ENCODE measurements at regions not wholly inside any gene's neighbourhood (a gene's known extent, or its start where the extent isn't known, plus 50 kb on each side); places are given as distances from the start of the nearest gene placed in this dataset.
"Not testable (repeated sequence)": the region's sequence is repeated elsewhere in the genome, so short reads cannot be mapped to it uniquely, and the experiment has no call there.

DNA sequence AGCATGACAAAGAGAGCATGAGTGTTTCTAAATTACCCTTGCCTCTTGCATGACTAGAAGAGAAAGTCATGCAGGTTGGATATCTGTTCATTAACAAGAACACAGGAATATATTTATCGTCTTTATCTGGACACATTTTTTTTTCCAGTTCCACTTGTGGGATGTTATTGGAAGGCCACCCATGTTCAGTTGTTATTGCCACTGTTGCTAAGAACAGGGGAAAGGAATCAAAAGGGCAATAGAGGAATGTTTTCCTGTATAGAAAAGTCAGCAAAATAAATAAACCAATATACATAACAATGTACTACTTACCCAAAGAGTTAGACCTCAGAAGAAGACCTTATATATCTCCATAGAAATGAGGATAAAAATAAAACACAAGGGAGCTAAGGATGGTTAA is 270.1 kb downstream of the QDPR start:
- H3K4me3 ChIP-seq (ENCODE audit: low read depth, low read length) = no peak overlapping the region
- no peak for TF ChIP-seq CTCF (IDR thresholded peaks at IDR 0.05; ENCODE audit: insufficient read depth, low read length)
- no peak for DNase-seq (ENCODE audit: low read depth)

- TF ChIP-seq CTCF (IDR thresholded peaks at IDR 0.05; ENCODE audit: insufficient read depth, low read length) = no peak
- H3K4me3 ChIP-seq (ENCODE audit: low read depth, low read length) = no peak overlapping the region
Measured at GRCh38 chr4:17238633-17239032, 273.3 kb downstream of the QDPR start.

GRCh38 chr4:17236686-17237085 is 275.2 kb downstream of the QDPR start:
- peak; percentile 74 for DNase-seq (ENCODE audit: low read depth)
- H3K4me3 ChIP-seq (ENCODE audit: low read depth, low read length) = no peak overlapping the region
- no peak for TF ChIP-seq CTCF (IDR thresholded peaks at IDR 0.05; ENCODE audit: insufficient read depth, low read length)

More at GRCh38 chr4:17238633-17239032, 273.3 kb downstream of the QDPR start:
- DNase-seq (ENCODE audit: low read depth) = no peak

DNA sequence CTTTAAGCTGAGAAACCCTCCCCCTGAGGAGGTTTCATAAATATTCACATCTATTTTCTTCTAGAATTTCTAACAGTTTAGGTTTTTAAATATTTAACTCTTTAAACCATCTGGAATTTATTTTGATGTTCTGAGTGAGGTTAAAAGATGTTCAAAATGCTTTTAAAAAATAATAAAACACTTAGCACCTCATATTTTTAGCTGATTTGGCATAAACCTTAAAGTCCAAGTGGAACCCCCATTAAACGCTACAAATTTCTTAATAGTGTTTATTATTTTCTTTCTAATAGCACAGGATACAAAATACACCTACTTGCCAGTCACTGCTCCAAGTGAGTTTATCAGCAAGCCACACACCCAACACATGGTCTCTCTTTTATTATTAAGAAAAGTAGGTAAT is 277.2 kb downstream of the QDPR start:
- DNase-seq (ENCODE audit: low read depth) = no peak
- no peak overlapping the region for H3K4me3 ChIP-seq (ENCODE audit: low read depth, low read length)
- no peak for TF ChIP-seq CTCF (IDR thresholded peaks at IDR 0.05; ENCODE audit: insufficient read depth, low read length)

GRCh38 chr4:17232566-17233253 is 279.2 kb downstream of the QDPR start:
- DNase-seq (ENCODE audit: low read depth) = peak; percentile 91
- no peak for TF ChIP-seq CTCF (IDR thresholded peaks at IDR 0.05; ENCODE audit: insufficient read depth, low read length)
- no peak overlapping the region for H3K4me3 ChIP-seq (ENCODE audit: low read depth, low read length)

DNA sequence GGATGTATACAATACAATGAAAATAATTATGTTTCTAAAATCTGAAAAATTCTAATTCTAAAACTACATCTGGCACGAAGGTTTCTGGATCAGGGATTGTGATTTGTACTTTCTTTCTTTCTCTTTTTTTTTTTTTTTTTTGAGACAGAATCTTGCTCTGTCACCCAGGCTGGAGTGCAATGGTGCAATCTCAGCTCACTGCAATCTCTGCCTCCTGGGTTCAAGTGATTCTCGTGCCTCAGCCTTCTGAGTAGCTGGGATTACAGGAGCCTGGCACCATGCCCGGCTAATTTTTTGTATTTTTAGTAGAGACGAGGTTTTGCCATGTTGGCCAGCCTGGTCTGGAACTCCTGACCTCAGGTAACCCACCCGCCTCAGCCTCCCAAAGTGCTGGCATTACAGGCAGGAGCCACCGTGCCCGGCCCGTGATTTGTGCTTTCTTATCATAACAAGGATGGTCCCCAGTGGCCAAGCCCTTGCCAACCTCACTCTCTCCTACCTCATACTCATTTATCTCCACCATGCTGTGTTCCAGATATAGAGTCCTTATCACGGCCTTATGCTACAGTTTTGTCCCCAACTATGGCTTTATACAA is 279.9 kb downstream of the QDPR start:
- H3K4me3 ChIP-seq (ENCODE audit: low read depth, low read length); DNase-seq (ENCODE audit: low read depth): not testable (repeated sequence)

- TF ChIP-seq CTCF (IDR thresholded peaks at IDR 0.05; ENCODE audit: insufficient read depth, low read length) = no peak
- no peak for DNase-seq (ENCODE audit: low read depth)
- H3K4me3 ChIP-seq (ENCODE audit: low read depth, low read length) = no peak overlapping the region
Measured at GRCh38 chr4:17230727-17231126, 281.2 kb downstream of the QDPR start.
